Hepatocyte (in vitro differentiated cells): ENCODE measurements at regions not wholly inside any gene's neighbourhood (a gene's known extent, or its start where the extent isn't known, plus 50 kb on each side); places are given as distances from the start of the nearest gene placed in this dataset.

Experiments
- DNase-seq: peaks from one replicate; pipeline ENCODE4 v3.0.0-alpha.2; 2016; ENCODE audit warnings: low spot score
- H2AFZ ChIP-seq: fragments of 200-600 bp; sonication (generic); 2 replicates; pipeline ENCODE4 v1.6.0; 2016; ENCODE audit warnings: antibody characterized with exemption, mild to moderate bottlenecking
- H3K27ac ChIP-seq: fragments of 200-600 bp; sonication (generic); 2 replicates; pipeline ENCODE4 v1.5.1; 2016; ENCODE audit warnings: mild to moderate bottlenecking
- H3K27me3 ChIP-seq: fragments of 200-600 bp; sonication (generic); 2 replicates; pipeline ENCODE4 v1.6.1; 2016
- H3K36me3 ChIP-seq: fragments of 200-600 bp; sonication (generic); replicated peaks from 2 replicates; pipeline ENCODE4 v1.5.1; 2016; ENCODE audit warnings: low read depth; ENCODE audit not compliant: insufficient read depth
- H3K4me1 ChIP-seq: fragments of 200-600 bp; sonication (generic); 2 replicates; pipeline ENCODE4 v1.5.1; 2016; ENCODE audit warnings: mild to moderate bottlenecking, moderate library complexity; ENCODE audit not compliant: insufficient read depth
- H3K4me2 ChIP-seq: fragments of 200-600 bp; sonication (generic); 2 replicates; pipeline ENCODE4 v1.6.0; 2016
- H3K4me3 ChIP-seq: fragments of 200-600 bp; sonication (generic); 2 replicates; pipeline ENCODE4 v1.5.1; 2016; ENCODE audit warnings: mild to moderate bottlenecking
- H3K79me2 ChIP-seq: fragments of 200-600 bp; sonication (generic); 2 replicates; pipeline ENCODE4 v1.6.0; 2017; ENCODE audit warnings: mild to moderate bottlenecking
- H3K9me2 ChIP-seq: fragments of 200-600 bp; sonication (generic); replicated peaks from 2 replicates; pipeline ENCODE4 v1.6.0; 2017; ENCODE audit warnings: mild to moderate bottlenecking; ENCODE audit not compliant: insufficient read depth
- H3K9me3 ChIP-seq: fragments of 200-600 bp; sonication (generic); 2 replicates; pipeline ENCODE4 v1.5.1; 2016; ENCODE audit warnings: low read depth, mild to moderate bottlenecking
- H4K20me1 ChIP-seq: fragments of 200-600 bp; sonication (generic); 2 replicates; pipeline ENCODE4 v1.6.0; 2016; ENCODE audit warnings: mild to moderate bottlenecking; ENCODE audit not compliant: insufficient read depth, poor library complexity, severe bottlenecking
- EZH2 ChIP-seq: fragments of 200-600 bp; sonication (generic); IDR thresholded peaks from 2 replicates; pipeline ENCODE4 v1.6.1; 2016; ENCODE audit warnings: antibody characterized with exemption, mild to moderate bottlenecking, borderline replicate concordance
- EZH2phosphoT487 ChIP-seq: fragments of 200-600 bp; sonication (generic); IDR thresholded peaks from one replicate; pipeline ENCODE4 v1.6.1; 2018; ENCODE audit warnings: antibody characterized with exemption, mild to moderate bottlenecking, low read depth, moderate library complexity; ENCODE audit not compliant: unreplicated experiment, severe bottlenecking
- WGBS: methylation state at CpG from one replicate; pipeline ENCODE4 v1.1.6; 2016; ENCODE audit warnings: low lambda C conversion rate; ENCODE audit errors: missing lambda C conversion rate; 5-methylcytosine and 5-hydroxymethylcytosine counted together
- TF ChIP-seq, protein P1 (sequence below): fragments of 200-600 bp; sonication (generic); IDR thresholded peaks from 2 replicates; pipeline ENCODE4 v1.5.1; 2016; ENCODE audit warnings: antibody characterized with exemption, mild to moderate bottlenecking; ENCODE audit not compliant: poor library complexity

DNA sequence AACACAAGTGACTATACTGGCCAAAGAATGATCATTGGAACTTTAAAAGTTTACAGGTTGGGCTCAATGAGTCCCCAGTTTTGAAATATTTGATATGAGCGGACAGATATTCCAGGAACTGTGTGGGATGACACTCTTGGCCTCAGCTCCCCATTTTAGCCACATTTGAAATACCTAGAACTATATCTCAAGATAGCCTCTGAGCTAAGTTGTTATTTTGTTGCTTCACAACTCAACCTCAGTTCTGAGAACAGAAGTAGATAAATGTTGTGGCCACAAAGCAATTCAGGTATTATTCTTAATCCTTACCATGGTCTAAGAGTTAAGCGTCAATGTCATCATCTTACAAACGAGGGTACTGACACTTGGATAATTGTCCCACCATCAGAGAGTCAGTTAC, 172.2 kb upstream of the SETBP1 start:
- Histone ChIP-seq H3K27ac (no peak overlapping the region), H3K9me3 (no peaks in the 10 kb centered on the region)
- 89% methylated on average over 3 of the region's 3 CpGs for WGBS

DNA sequence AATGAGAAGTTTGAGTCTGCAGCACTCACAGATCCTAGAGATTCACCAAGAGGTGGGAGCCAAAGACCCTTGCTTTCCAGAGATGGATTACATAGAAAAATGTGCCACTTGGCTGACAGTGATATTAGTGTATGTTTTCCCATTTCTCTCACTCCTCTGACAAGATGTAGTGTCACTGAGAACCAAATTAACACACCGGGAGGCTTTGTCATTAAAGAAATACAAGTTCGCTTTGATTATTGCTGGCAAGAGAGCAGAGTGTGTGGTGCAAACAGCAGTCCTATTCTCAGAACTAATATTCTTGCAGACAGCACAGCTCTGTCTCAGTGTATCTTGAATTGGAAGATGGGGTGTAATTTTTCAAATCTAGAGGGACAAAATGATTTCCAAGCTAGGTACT, 171.6 kb upstream of the SETBP1 start:
- H3K36me3 ChIP-seq, result no peaks in the 10 kb centered on the region
- H3K4me2 ChIP-seq, result no peak overlapping the region
- WGBS, result 93% methylated on average over 2 of the region's 2 CpGs
- H3K27me3 ChIP-seq, result no peaks in the 10 kb centered on the region
- no peaks in the 10 kb centered on the region for H3K79me2 ChIP-seq
- H2AFZ ChIP-seq, result no peak overlapping the region
- no peak overlapping the region for H3K27ac ChIP-seq
- no peak for DNase-seq
- TF ChIP-seq EZH2, result no peak
- TF ChIP-seq EZH2phosphoT487, result no peak
- TF ChIP-seq, protein P1, sequence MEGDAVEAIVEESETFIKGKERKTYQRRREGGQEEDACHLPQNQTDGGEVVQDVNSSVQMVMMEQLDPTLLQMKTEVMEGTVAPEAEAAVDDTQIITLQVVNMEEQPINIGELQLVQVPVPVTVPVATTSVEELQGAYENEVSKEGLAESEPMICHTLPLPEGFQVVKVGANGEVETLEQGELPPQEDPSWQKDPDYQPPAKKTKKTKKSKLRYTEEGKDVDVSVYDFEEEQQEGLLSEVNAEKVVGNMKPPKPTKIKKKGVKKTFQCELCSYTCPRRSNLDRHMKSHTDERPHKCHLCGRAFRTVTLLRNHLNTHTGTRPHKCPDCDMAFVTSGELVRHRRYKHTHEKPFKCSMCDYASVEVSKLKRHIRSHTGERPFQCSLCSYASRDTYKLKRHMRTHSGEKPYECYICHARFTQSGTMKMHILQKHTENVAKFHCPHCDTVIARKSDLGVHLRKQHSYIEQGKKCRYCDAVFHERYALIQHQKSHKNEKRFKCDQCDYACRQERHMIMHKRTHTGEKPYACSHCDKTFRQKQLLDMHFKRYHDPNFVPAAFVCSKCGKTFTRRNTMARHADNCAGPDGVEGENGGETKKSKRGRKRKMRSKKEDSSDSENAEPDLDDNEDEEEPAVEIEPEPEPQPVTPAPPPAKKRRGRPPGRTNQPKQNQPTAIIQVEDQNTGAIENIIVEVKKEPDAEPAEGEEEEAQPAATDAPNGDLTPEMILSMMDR, result no peak
- H4K20me1 ChIP-seq, result no peaks in the 10 kb centered on the region
- no peaks in the 10 kb centered on the region for H3K9me3 ChIP-seq
- H3K4me1 ChIP-seq, result no peaks in the 10 kb centered on the region
- no peaks in the 10 kb centered on the region for H3K9me2 ChIP-seq
- no peak overlapping the region for H3K4me3 ChIP-seq

More for the DNA sequence above, 172.2 kb upstream of the SETBP1 start:
- H3K4me2 ChIP-seq, result no peak overlapping the region
- no peak overlapping the region for H3K4me3 ChIP-seq
- H3K9me2 ChIP-seq, result no peaks in the 10 kb centered on the region
- H4K20me1 ChIP-seq, result no peaks in the 10 kb centered on the region
- no peak overlapping the region for H2AFZ ChIP-seq
- no peaks in the 10 kb centered on the region for H3K36me3 ChIP-seq
- no peaks in the 10 kb centered on the region for H3K27me3 ChIP-seq
- no peaks in the 10 kb centered on the region for H3K79me2 ChIP-seq
- DNase-seq, result no peak
- H3K4me1 ChIP-seq, result no peaks in the 10 kb centered on the region
- TF ChIP-seq, protein P1, result no peak
- TF ChIP-seq EZH2phosphoT487 (no peak), EZH2 (no peak)

DNA sequence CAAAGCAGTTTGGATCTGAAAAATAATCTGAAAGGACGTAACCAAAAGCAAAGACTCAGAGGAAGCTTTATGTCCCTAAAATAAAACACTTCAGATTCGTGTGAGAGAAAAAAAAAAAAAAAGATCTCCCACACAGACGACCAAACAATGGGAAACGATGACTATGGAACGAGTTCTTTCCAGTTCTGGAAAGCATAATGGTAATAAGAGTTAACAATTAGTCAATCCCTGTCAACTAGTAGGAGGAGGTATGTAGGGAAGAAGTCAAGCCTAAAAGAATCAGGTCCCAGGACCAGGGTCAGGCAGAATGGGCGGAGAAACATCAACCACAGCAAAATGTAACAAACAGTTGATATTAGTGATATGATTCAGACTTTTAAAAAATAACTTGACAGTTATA, 170.3 kb upstream of the SETBP1 start:
- H3K4me3 ChIP-seq, result no peak overlapping the region
- no peak for DNase-seq
- no peak overlapping the region for H2AFZ ChIP-seq
- no peaks in the 10 kb centered on the region for H3K9me2 ChIP-seq
- no peak overlapping the region for H3K4me2 ChIP-seq
- H4K20me1 ChIP-seq, result no peaks in the 10 kb centered on the region
- no peak overlapping the region for H3K27ac ChIP-seq
- no peaks in the 10 kb centered on the region for H3K79me2 ChIP-seq
- TF ChIP-seq EZH2, result no peak
- TF ChIP-seq EZH2phosphoT487, result no peak
- TF ChIP-seq, protein P1, result no peak
- H3K27me3 ChIP-seq, result no peaks in the 10 kb centered on the region
- WGBS, result 58% methylated on average over 6 of the region's 6 CpGs
- H3K9me3 ChIP-seq, result no peaks in the 10 kb centered on the region
- H3K36me3 ChIP-seq, result no peaks in the 10 kb centered on the region
- H3K4me1 ChIP-seq, result no peaks in the 10 kb centered on the region

DNA sequence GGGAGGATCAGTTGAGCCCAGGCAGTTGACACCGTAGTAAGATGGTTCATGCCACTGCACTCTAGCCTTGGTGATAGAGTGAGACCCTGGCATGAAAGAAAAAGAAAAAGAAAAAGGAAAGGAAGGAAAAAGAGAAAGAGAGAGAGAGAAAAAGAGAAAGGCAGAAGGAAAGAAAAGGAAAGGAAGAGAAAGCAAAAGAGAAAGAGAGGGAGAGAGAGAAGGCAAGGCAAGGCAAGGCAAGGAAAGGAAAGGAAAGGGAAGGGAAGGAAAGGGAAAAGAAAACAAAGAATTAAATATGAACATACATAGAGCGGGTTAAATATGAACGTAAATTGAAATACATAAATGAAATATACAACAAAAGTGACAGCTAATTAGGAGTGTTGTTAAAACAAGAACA, 167.5 kb upstream of the SETBP1 start:
- Histone ChIP-seq H3K4me3 (no peak overlapping the region), H3K27ac (no peak overlapping the region), H3K27me3 (no peaks in the 10 kb centered on the region), H3K79me2 (no peaks in the 10 kb centered on the region), H2AFZ (no peak overlapping the region), H3K4me1 (no peaks in the 10 kb centered on the region), H3K4me2 (no peak overlapping the region), H4K20me1 (no peaks in the 10 kb centered on the region), H3K9me3 (no peaks in the 10 kb centered on the region), H3K9me2 (no peaks in the 10 kb centered on the region), H3K36me3 (no peaks in the 10 kb centered on the region)
- 94% methylated on average over 3 of the region's 3 CpGs for WGBS
- TF ChIP-seq EZH2phosphoT487 (no peak), EZH2 (no peak)
- TF ChIP-seq, protein P1, result no peak
- no peak for DNase-seq
